ENCODE measurements at regions not wholly inside any gene's neighbourhood (a gene's known extent, or its start where the extent isn't known, plus 50 kb on each side); places are given as distances from the start of the nearest gene placed in this dataset.

GRCh38 chr4:144336633-144337032 lies 196.1 kb upstream of the GYPA start:
- no peak overlapping the region for H3K4me3 ChIP-seq (ENCODE audit: low read depth in 2 of 2, low read length in 2 of 2)
- CTCF ChIA-PET = no interaction called here
- no peaks in the 10 kb centered on the region for H3K4me1 ChIP-seq (ENCODE audit: control insufficient read depth, insufficient read depth, low read length)
- TF ChIP-seq POLR2AphosphoS5 (IDR thresholded peaks at IDR 0.05; ENCODE audit: low read depth, low read length) = no peak
- TF ChIP-seq CTCF (IDR thresholded peaks at IDR 0.05) = no peak
- no peak for TF ChIP-seq TCF7L2 (IDR thresholded peaks at IDR 0.05; ENCODE audit: low read depth, low read length)
- TF ChIP-seq REST (IDR thresholded peaks at IDR 0.05; ENCODE audit: insufficient read depth in 1 of 2, low read depth in 2 of 2, low read length in 1 of 2) = no peak
- no peak for TF ChIP-seq SIN3A (IDR thresholded peaks at IDR 0.05; ENCODE audit: borderline replicate concordance, insufficient read depth, low read depth, low read length)
- DNase-seq (ENCODE audit: low read depth, low spot score) (no peak), ATAC-seq (no peak)
- H3K9me3 ChIP-seq (ENCODE audit: control insufficient read depth, insufficient read depth, low read depth, low read length) = no peaks in the 10 kb centered on the region
- H3K27ac ChIP-seq (ENCODE audit: low read length) = no peak overlapping the region
- no peaks in the 10 kb centered on the region for H3K36me3 ChIP-seq (ENCODE audit: control insufficient read depth, insufficient read depth, low read length)
- intact Hi-C loops (cut with micrococcal nuclease; ENCODE audit: unreplicated experiment) = no loop called here
- no peaks in the 10 kb centered on the region for H3K27me3 ChIP-seq (ENCODE audit: control insufficient read depth, insufficient read depth, low read length)
- BruUV-seq (replicated peaks) = no TSS peak
- POLR2A ChIA-PET = no interaction called here
- in situ Hi-C loops (cut with HindIII; ENCODE audit: low pct_unique_long_range_greater_than_20kb, low sequenced_read_pairs) = no loop called here

GRCh38 chr4:144338148-144338547 lies 197.6 kb upstream of the GYPA start:
- no peaks in the 10 kb centered on the region for H3K36me3 ChIP-seq (ENCODE audit: control insufficient read depth, insufficient read depth, low read length)
- no TSS peak for BruUV-seq (replicated peaks)
- no peak for TF ChIP-seq TCF7L2 (IDR thresholded peaks at IDR 0.05; ENCODE audit: low read depth, low read length)
- TF ChIP-seq SIN3A (IDR thresholded peaks at IDR 0.05; ENCODE audit: borderline replicate concordance, insufficient read depth, low read depth, low read length) = no peak
- no peak for TF ChIP-seq CTCF (IDR thresholded peaks at IDR 0.05)
- no peak for TF ChIP-seq REST (IDR thresholded peaks at IDR 0.05; ENCODE audit: insufficient read depth in 1 of 2, low read depth in 2 of 2, low read length in 1 of 2)
- TF ChIP-seq POLR2AphosphoS5 (IDR thresholded peaks at IDR 0.05; ENCODE audit: low read depth, low read length) = no peak

More at GRCh38 chr4:144338148-144338547, 197.6 kb upstream of the GYPA start:
- ATAC-seq (no peak), DNase-seq (ENCODE audit: low read depth, low spot score) (no peak)
- no peaks in the 10 kb centered on the region for H3K9me3 ChIP-seq (ENCODE audit: control insufficient read depth, insufficient read depth, low read depth, low read length)
- no peaks in the 10 kb centered on the region for H3K4me1 ChIP-seq (ENCODE audit: control insufficient read depth, insufficient read depth, low read length)
- ChIA-PET CTCF (no interaction called here), POLR2A (no interaction called here)
- in situ Hi-C loops (cut with HindIII; ENCODE audit: low pct_unique_long_range_greater_than_20kb, low sequenced_read_pairs) (no loop called here), intact Hi-C loops (cut with micrococcal nuclease; ENCODE audit: unreplicated experiment) (no loop called here)
- no peaks in the 10 kb centered on the region for H3K27me3 ChIP-seq (ENCODE audit: control insufficient read depth, insufficient read depth, low read length)
- H3K27ac ChIP-seq (ENCODE audit: low read length) = no peak overlapping the region
- H3K4me3 ChIP-seq (ENCODE audit: low read depth in 2 of 2, low read length in 2 of 2) = no peak overlapping the region
